AG04450 (cell line): ENCODE measurements at regions not wholly inside any gene's neighbourhood (a gene's known extent, or its start where the extent isn't known, plus 50 kb on each side); places are given as distances from the start of the nearest gene placed in this dataset.
A peak's percentile ranks its signal among the peaks of the same experiment; 100 is the strongest.

Experiments
- CTCF ChIA-PET: fragments of 300-600, 350-600 bp; formaldehyde crosslinking; extraction: SDS; loops from one replicate; lab custom pipeline; 2022; ENCODE audit warnings: antibody characterized with exemption, inconsistent platforms; lab: Charles Lee
- POLR2A ChIA-PET: fragments of 350-600 bp; formaldehyde crosslinking; extraction: SDS; loops from one replicate; lab custom pipeline; 2021; ENCODE audit warnings: antibody characterized with exemption, inconsistent platforms; lab: Yijun Ruan, JAX
- DNase-seq: peaks from one replicate; pipeline ENCODE4 v3.0.0-alpha.2; 2011; ENCODE audit warnings: low read depth, low spot score
- H3K27ac ChIP-seq: one replicate; pipeline ENCODE4 v1.5.1; 2012; ENCODE audit warnings: low read depth, low read length, control low read depth
- H3K27me3 ChIP-seq: one replicate; pipeline ENCODE4 v1.6.0; 2012; ENCODE audit warnings: low read length; ENCODE audit not compliant: control insufficient read depth, insufficient read depth
- H3K4me3 ChIP-seq: 2 replicates; pipeline ENCODE4 v1.5.1; 2011; ENCODE audit warnings: mild to moderate bottlenecking, low read depth, low read length, control low read depth
- H3K9me3 ChIP-seq: 2 replicates; pipeline ENCODE4 v1.5.1; 2012; ENCODE audit warnings: low read length; ENCODE audit not compliant: control insufficient read depth, insufficient read depth
- TF ChIP-seq, protein P1 (sequence below): IDR thresholded peaks from 2 replicates; pipeline ENCODE4 v1.5.1; 2011; ENCODE audit warnings: low read depth, low read length, control low read depth, inconsistent platforms

DNA sequence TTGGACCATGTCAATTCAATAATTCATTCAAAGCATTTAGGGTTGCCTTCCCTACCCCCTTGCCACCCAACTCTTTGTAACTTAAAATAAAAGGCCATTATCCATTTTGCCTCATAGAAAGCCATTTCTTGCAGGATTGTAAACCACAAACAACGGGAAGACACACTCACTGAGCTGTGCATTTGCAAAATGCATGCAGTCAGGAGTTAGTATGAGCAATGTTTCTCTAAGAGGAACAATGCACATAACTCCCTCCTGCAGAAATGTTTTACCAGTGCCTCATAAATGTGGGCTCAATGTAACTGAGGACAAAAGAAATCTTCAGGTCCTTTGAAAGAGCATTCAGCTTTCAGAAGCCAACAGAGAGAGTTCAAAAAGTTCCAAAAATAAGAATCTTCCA lies 98.5 kb upstream of the ABCA1 start:
- CTCF ChIA-PET: no interaction called here
- no peak overlapping the region for H3K4me3 ChIP-seq
- H3K27me3 ChIP-seq: no peaks in the 10 kb centered on the region
- TF ChIP-seq, protein P1, sequence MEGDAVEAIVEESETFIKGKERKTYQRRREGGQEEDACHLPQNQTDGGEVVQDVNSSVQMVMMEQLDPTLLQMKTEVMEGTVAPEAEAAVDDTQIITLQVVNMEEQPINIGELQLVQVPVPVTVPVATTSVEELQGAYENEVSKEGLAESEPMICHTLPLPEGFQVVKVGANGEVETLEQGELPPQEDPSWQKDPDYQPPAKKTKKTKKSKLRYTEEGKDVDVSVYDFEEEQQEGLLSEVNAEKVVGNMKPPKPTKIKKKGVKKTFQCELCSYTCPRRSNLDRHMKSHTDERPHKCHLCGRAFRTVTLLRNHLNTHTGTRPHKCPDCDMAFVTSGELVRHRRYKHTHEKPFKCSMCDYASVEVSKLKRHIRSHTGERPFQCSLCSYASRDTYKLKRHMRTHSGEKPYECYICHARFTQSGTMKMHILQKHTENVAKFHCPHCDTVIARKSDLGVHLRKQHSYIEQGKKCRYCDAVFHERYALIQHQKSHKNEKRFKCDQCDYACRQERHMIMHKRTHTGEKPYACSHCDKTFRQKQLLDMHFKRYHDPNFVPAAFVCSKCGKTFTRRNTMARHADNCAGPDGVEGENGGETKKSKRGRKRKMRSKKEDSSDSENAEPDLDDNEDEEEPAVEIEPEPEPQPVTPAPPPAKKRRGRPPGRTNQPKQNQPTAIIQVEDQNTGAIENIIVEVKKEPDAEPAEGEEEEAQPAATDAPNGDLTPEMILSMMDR: no peak
- DNase-seq: peak; percentile 6
- no peak overlapping the region for H3K27ac ChIP-seq
- POLR2A ChIA-PET: no interaction called here
- no peaks in the 10 kb centered on the region for H3K9me3 ChIP-seq

DNA sequence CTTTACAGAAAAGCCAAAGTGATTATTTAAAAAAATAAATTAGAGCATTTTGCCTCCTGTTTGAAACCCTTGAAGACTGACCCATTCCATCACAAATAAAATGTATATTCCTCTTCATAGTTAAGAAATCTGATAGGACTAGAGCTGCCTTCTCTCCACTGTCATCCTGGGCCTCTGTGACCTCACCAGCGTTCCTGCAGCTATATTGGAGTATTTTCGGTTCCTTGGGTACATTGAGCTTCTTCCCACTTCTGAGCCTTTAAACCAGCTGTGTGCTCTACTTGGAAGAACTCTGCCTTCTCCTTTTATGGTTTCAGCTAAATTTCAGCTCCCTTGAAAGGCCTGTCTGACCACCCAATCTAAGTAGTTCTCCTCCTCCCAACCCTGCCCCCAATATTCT lies 99.1 kb upstream of the ABCA1 start:
- ChIA-PET CTCF (no interaction called here), POLR2A (interaction anchor here (1.0 kb wide), 1 partner anchor 20 kb away, joined by 3 read pairs; no protein-coding TSS in a partner anchor)

DNA sequence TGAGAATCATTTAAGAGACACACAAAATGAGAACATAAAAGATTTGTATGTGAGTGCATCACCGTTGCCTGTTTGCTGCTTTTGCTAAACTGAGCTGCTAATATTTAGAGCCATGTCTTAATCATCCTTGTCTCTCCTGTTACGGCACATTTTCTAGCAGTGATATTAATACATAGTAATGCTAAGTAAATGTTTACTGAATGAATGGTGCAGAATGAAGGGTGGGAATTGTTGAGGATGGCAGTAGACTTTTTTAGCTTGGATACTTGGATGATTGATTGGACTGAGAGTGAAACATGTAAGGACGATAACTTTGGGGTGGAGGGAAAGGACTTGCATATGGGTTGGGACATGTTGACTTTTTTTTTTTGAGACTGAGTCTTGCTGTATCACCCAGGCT lies 102.3 kb upstream of the ABCA1 start:
- POLR2A ChIA-PET: no interaction called here
- no peak overlapping the region for H3K4me3 ChIP-seq
- CTCF ChIA-PET: no interaction called here
- H3K27me3 ChIP-seq: no peaks in the 10 kb centered on the region
- H3K9me3 ChIP-seq: no peaks in the 10 kb centered on the region
- TF ChIP-seq, protein P1: no peak
- no peak for DNase-seq
- no peak overlapping the region for H3K27ac ChIP-seq

More for the DNA sequence above, 99.1 kb upstream of the ABCA1 start:
- Histone ChIP-seq H3K27ac (no peak overlapping the region), H3K4me3 (no peak overlapping the region), H3K9me3 (no peaks in the 10 kb centered on the region), H3K27me3 (no peaks in the 10 kb centered on the region)
- TF ChIP-seq, protein P1: no peak
- DNase-seq: no peak

DNA sequence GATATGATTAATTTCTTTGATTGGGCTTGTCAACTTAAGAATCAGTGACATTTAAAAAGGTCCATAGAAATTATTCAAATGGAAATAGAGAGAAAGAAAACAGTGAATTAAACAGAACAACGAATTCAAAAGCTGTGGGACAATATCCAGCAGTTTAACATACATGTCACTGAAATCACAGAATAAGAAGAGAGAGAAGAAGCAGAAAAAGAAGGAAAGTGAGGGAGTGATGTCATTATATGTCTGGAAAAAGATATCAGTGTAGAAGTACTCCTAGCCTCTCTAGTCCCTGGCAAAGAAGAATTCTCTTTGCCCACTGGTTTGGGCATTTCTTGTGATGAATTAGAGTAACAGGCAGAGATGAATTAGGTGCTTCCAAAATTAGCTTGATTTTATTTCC lies 109.2 kb upstream of the ABCA1 start:
- peaks cover 4% of the 10 kb centered on the region; the same call in 1 of the 2 replicates for H3K9me3 ChIP-seq
- ChIA-PET POLR2A (no interaction called here), CTCF (no interaction called here)
- no peak overlapping the region for H3K27ac ChIP-seq
- TF ChIP-seq, protein P1: no peak
- H3K4me3 ChIP-seq: no peak overlapping the region
- no peaks in the 10 kb centered on the region for H3K27me3 ChIP-seq
- DNase-seq: no peak

- TF ChIP-seq, protein P1: no peak
- peaks cover 4% of the 10 kb centered on the region; the same call in 1 of the 2 replicates for H3K9me3 ChIP-seq
- no peaks in the 10 kb centered on the region for H3K27me3 ChIP-seq
- H3K27ac ChIP-seq: no peak overlapping the region
- POLR2A ChIA-PET: no interaction called here
- CTCF ChIA-PET: no interaction called here
- no peak overlapping the region for H3K4me3 ChIP-seq
- no peak for DNase-seq
These were observed 110.1 kb upstream of the ABCA1 start for GRCh38 chr9:105038051-105038450.
